GM12878 (cell line): ENCODE measurements at regions not wholly inside any gene's neighbourhood (a gene's known extent, or its start where the extent isn't known, plus 50 kb on each side); places are given as distances from the start of the nearest gene placed in this dataset.

Experiments
- ATAC-seq: fragments of 200-7000 bp; cut with Tn5 transposase; 3 replicates; pipeline ENCODE4 v1.9.1; 2020; ENCODE audit warnings: mild to moderate bottlenecking, moderate library complexity
- BruUV-seq: library from RNA; stranded (reverse); fragments of 400-500 nt; replicated peaks from 2 replicates; lab custom pipeline; 2021; lab: Mats Ljungman, UMichigan
- CTCF ChIA-PET: fragments of 300-600 bp; sonication (Branson Sonifier 250); formaldehyde crosslinking; extraction: SDS; loops from one replicate; lab custom pipeline; 2021; ENCODE audit warnings: inconsistent platforms; lab: Yijun Ruan, JAX
- POLR2A ChIA-PET: fragments of 350-600 bp; formaldehyde crosslinking; extraction: SDS; loops from one replicate; lab custom pipeline; 2021; ENCODE audit warnings: inconsistent platforms; lab: Charles Lee
- RAD21 ChIA-PET: fragments of 300-600 bp; sonication (Branson Sonifier 250); formaldehyde crosslinking; loops from one replicate; lab custom pipeline; 2023; ENCODE audit warnings: antibody characterized with exemption; ENCODE audit not compliant: unreplicated experiment; lab: Charles Lee
- SMC1A ChIA-PET: fragments of 300-600 bp; sonication (Branson Sonifier 250); formaldehyde crosslinking; loops from one replicate; lab custom pipeline; 2023; ENCODE audit not compliant: unreplicated experiment, uncharacterized antibody; lab: Charles Lee
- DNase-seq: peaks from one replicate; pipeline ENCODE4 v3.0.0-alpha.2; 2011; ENCODE audit warnings: low read depth, low spot score
- FAIRE-seq: peaks from 3 replicates; lab custom pipeline; 2011; peaks lifted over from hg19 to GRCh38; lab: Jason Lieb, UNC
- H2AFZ ChIP-seq: 2 replicates; pipeline ENCODE4 v1.6.0; 2011; ENCODE audit warnings: low read depth, low read length, control low read depth; ENCODE audit not compliant: control insufficient read depth
- H3K27ac ChIP-seq: 2 replicates; pipeline ENCODE4 v1.5.1; 2011; ENCODE audit warnings: control low read depth; ENCODE audit not compliant: control insufficient read depth, insufficient read depth
- H3K27me3 ChIP-seq, 2 experiments: replicated peaks in 1 of 2; 2 replicates each; pipeline versions ENCODE4 v1.6.0 to v1.6.1; 2011; ENCODE audit warnings: low read length in 1 of 2; ENCODE audit not compliant: control insufficient read depth in 2 of 2, insufficient read depth in 2 of 2
- H3K36me3 ChIP-seq, 2 experiments: 2 replicates each; pipeline ENCODE4 v1.5.1; 2011; ENCODE audit warnings: low read length in 1 of 2; ENCODE audit not compliant: control insufficient read depth in 2 of 2, insufficient read depth in 2 of 2
- H3K4me1 ChIP-seq: 2 replicates; pipeline ENCODE4 v1.6.1; 2011; ENCODE audit warnings: mild to moderate bottlenecking, low read length, moderate library complexity, mixed read lengths; ENCODE audit not compliant: control insufficient read depth, insufficient read depth
- H3K4me2 ChIP-seq: 2 replicates; pipeline ENCODE4 v1.6.0; 2011; ENCODE audit warnings: control low read depth; ENCODE audit not compliant: control insufficient read depth, insufficient read depth
- H3K4me3 ChIP-seq: fragments of 200-600 bp; sonication (generic); 2 replicates; pipeline ENCODE4 v1.5.1; 2016
- H3K79me2 ChIP-seq: 2 replicates; pipeline ENCODE4 v1.6.0; 2011; ENCODE audit warnings: low read length; ENCODE audit not compliant: control insufficient read depth, insufficient read depth
- H3K9ac ChIP-seq: 2 replicates; pipeline ENCODE4 v1.8.0; 2011; ENCODE audit warnings: low read length, control low read depth, mixed read lengths; ENCODE audit not compliant: control insufficient read depth, insufficient read depth
- H3K9me3 ChIP-seq: replicated peaks from 3 replicates; pipeline ENCODE4 v1.5.1; 2011; ENCODE audit warnings: mild to moderate bottlenecking, low read length; ENCODE audit not compliant: control insufficient read depth, insufficient read depth
- H4K20me1 ChIP-seq: 2 replicates; pipeline ENCODE4 v1.6.0; 2011; ENCODE audit not compliant: control insufficient read depth, insufficient read depth
- BHLHE40 ChIP-seq, 2 experiments: fragments of 450-650 bp in 1 of 2; IDR thresholded peaks; 2 replicates each; pipeline ENCODE4 v1.6.1; 2011 to 2017; ENCODE audit warnings: low read depth in 2 of 2, borderline replicate concordance in 1 of 2, improper control_type of control experiment in 1 of 2, low read length in 1 of 2, mild to moderate bottlenecking in 1 of 2
- CREM ChIP-seq: IDR thresholded peaks from 2 replicates; pipeline ENCODE4 v1.6.1; 2014; ENCODE audit warnings: antibody characterized with exemption, low read depth
- DPF2 ChIP-seq: fragments of 450-650 bp; IDR thresholded peaks from 2 replicates; pipeline ENCODE4 v1.6.1; 2017; ENCODE audit warnings: mild to moderate bottlenecking
- FOXM1 ChIP-seq: IDR thresholded peaks from 2 replicates; pipeline ENCODE4 v1.6.1; 2012; ENCODE audit warnings: low read depth, mild to moderate bottlenecking, inconsistent platforms, low read length, moderate library complexity
- JUNB ChIP-seq: IDR thresholded peaks from 2 replicates; pipeline ENCODE4 v1.6.1; 2016; ENCODE audit warnings: antibody characterized with exemption, mild to moderate bottlenecking
- MTA3 ChIP-seq: IDR thresholded peaks from 2 replicates; pipeline ENCODE4 v1.6.1; 2012; ENCODE audit warnings: low read length, inconsistent platforms, borderline replicate concordance
- NFIC ChIP-seq: IDR thresholded peaks from 2 replicates; pipeline ENCODE4 v1.6.1; 2012; ENCODE audit warnings: low read depth, mild to moderate bottlenecking, inconsistent platforms, low read length, moderate library complexity
- NRF1 ChIP-seq: conservative IDR thresholded peaks from 2 replicates; pipeline ENCODE4 v1.6.1; 2011; ENCODE audit warnings: mild to moderate bottlenecking, low read depth, low read length, improper control_type of control experiment
- PAX5 ChIP-seq: IDR thresholded peaks from 2 replicates; pipeline ENCODE4 v1.6.1; 2011; ENCODE audit warnings: low read depth, low read length, borderline replicate concordance
- PKNOX1 ChIP-seq: fragments of 450-650 bp; IDR thresholded peaks from 2 replicates; pipeline ENCODE4 v1.6.1; 2016; ENCODE audit warnings: mild to moderate bottlenecking
- PML ChIP-seq: IDR thresholded peaks from 2 replicates; pipeline ENCODE4 v1.6.1; 2012; ENCODE audit warnings: low read length, inconsistent platforms
- RFX5 ChIP-seq: IDR thresholded peaks from 2 replicates; pipeline ENCODE4 v1.6.1; 2011; ENCODE audit warnings: low read depth, low read length, improper control_type of control experiment
- YBX1 ChIP-seq: fragments of 450-650 bp; IDR thresholded peaks from 2 replicates; pipeline ENCODE4 v1.6.1; 2016; ENCODE audit warnings: antibody characterized with exemption
- ZNF687 ChIP-seq: fragments of 450-650 bp; IDR thresholded peaks from 2 replicates; pipeline ENCODE4 v1.6.1; 2017; ENCODE audit warnings: mild to moderate bottlenecking, moderate library complexity
- WGBS: methylation state at CpG from one replicate; pipeline ENCODE4 v1.1.6; 2016; ENCODE audit warnings: low lambda C conversion rate; ENCODE audit not compliant: insufficient replicate concordance, insufficient coverage; ENCODE audit errors: missing lambda C conversion rate; 5-methylcytosine and 5-hydroxymethylcytosine counted together
- in situ Hi-C: fragments of 300-500 bp; cut with MboI; formaldehyde crosslinking; loops from 9 replicates; pipeline ENCODE4 v1.14.3; 2018; ENCODE audit warnings: mixed read lengths
- intact Hi-C: fragments of 100-400 bp; cut with micrococcal nuclease; formaldehyde crosslinking; loops from one replicate; pipeline ENCODE4 v1.14.2; 2022; ENCODE audit not compliant: unreplicated experiment

GRCh38 chr11:112884012-112884767, 77.0 kb upstream of the NCAM1 start:
- Histone ChIP-seq H3K4me1 (no peaks in the 10 kb centered on the region), H3K9ac (no peak overlapping the region), H3K27ac (no peak overlapping the region), H3K4me2 (no peak overlapping the region), H3K9me3 (no peaks in the 10 kb centered on the region)
- CTCF ChIA-PET, result no interaction called here
- no peak for FAIRE-seq
- POLR2A ChIA-PET, result no interaction called here
- TF ChIP-seq NFIC (no peak), PKNOX1 (no peak), YBX1 (no peak), RFX5 (no peak), CREM (no peak), PML (no peak), FOXM1 (no peak), ZNF687 (no peak), BHLHE40 (IDR thresholded peaks at IDR 0.05; ENCODE audit: borderline replicate concordance in 1 of 2, low read depth in 2 of 2, low read length in 1 of 2) (no peak), DPF2 (no peak), JUNB (no peak), NRF1 (no peak), PAX5 (no peak), MTA3 (no peak)
- TF ChIP-seq, all 136 proteins: peak for 0
- DNase-seq, result no peak
- ChIA-PET RAD21 (no interaction called here), SMC1A (no interaction called here)
- ATAC-seq, result no peak
- no TSS peak for BruUV-seq
- no peak overlapping the region for H2AFZ ChIP-seq
- 4% methylated on average over 5 of the region's 5 CpGs for WGBS
- intact Hi-C loops (no loop called here), in situ Hi-C loops (no loop called here)
- H3K4me3 ChIP-seq, result no peak overlapping the region
- no peaks in the 10 kb centered on the region for H3K27me3 ChIP-seq
- H3K79me2 ChIP-seq, result no peaks in the 10 kb centered on the region
- no peaks in the 10 kb centered on the region for H4K20me1 ChIP-seq
- no peaks in the 10 kb centered on the region for H3K36me3 ChIP-seq
